ENCODE measurements at regions not wholly inside any gene's neighbourhood (a gene's known extent, or its start where the extent isn't known, plus 50 kb on each side); places are given as distances from the start of the nearest gene placed in this dataset.

- ATAC-seq (ENCODE audit: low read depth) (no peak), DNase-seq (no peak)
- CTCF ChIA-PET, result no interaction called here
- no peak overlapping the region for H3K4me3 Mint-ChIP-seq
- no peak overlapping the region for H3K27ac Mint-ChIP-seq
- H3K4me1 Mint-ChIP-seq, result no peaks in the 10 kb centered on the region
- POLR2A ChIA-PET, result no interaction called here
- peaks cover 4% of the 10 kb centered on the region for H3K9me3 Mint-ChIP-seq
- TF ChIP-seq CTCF (IDR thresholded peaks at IDR 0.05), result no peak
- H3K36me3 Mint-ChIP-seq (ENCODE audit: low read depth), result no peaks in the 10 kb centered on the region
- intact Hi-C loops (cut with micrococcal nuclease), result no loop called here
- H3K27me3 Mint-ChIP-seq, result peaks cover 12% of the 10 kb centered on the region
These were observed 62.4 kb upstream of the MYEOV start for GRCh38 chr11:69231466-69232018.

GRCh38 chr11:69232821-69233743 lies 60.9 kb upstream of the MYEOV start:
- Mint-ChIP-seq H3K27me3 (peaks cover 1% of the 10 kb centered on the region), H3K9me3 (no peaks in the 10 kb centered on the region), H3K27ac (no peak overlapping the region), H3K36me3 (ENCODE audit: low read depth) (no peaks in the 10 kb centered on the region), H3K4me3 (no peak overlapping the region), H3K4me1 (no peaks in the 10 kb centered on the region)
- ATAC-seq (ENCODE audit: low read depth), result no peak
- DNase-seq, result no peak
- no peak for TF ChIP-seq CTCF (IDR thresholded peaks at IDR 0.05)
- ChIA-PET CTCF (no interaction called here), POLR2A (no interaction called here)
- intact Hi-C loops (cut with micrococcal nuclease), result no loop called here

DNA sequence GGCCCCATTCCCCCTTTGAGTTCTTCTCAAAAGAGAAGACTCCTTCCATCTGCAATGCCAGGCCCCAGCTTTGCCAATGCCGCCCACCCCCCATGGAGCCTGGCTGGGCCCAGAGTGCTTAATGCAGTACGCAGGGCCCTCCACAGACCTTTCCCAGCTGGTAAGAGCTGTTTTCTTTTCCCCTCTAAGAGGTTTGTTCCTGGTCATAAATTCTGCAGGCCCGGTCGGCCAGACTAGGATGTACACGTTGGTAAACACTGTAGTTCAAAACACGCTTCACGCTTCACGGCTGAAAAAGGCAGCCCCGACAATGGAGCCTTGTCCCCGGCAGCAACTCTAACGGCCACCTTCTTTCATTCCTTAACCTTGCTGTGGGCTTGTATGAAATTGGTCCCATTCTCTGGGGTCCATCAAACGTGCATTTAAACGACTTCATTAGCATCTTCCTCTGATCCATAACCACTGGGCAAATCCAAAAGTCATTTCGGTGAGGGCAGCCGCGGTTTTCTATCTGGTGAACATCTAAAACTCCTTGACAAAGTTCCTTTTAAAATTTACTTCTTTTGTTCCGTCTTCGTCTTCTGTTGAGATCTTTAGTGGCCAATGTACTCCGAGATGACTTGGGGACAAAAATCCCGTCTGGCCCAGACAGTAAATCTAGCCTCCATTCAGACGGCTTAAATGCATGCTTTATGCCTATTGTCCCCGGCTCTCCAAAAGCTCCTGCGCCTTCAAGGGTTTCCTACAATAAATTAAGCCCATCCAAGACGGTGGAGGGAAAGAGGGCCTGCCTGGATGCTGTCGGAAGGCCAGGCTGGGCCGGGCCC lies 60.0 kb upstream of the MYEOV start:
- ATAC-seq (ENCODE audit: low read depth) (no peak), DNase-seq (no peak)
- intact Hi-C loops (cut with micrococcal nuclease), result no loop called here
- H3K9me3 Mint-ChIP-seq, result no peaks in the 10 kb centered on the region
- H3K4me1 Mint-ChIP-seq, result no peaks in the 10 kb centered on the region
- H3K27me3 Mint-ChIP-seq, result peaks cover 2% of the 10 kb centered on the region
- TF ChIP-seq CTCF (IDR thresholded peaks at IDR 0.05), result no peak
- H3K27ac Mint-ChIP-seq, result no peak overlapping the region
- no peak overlapping the region for H3K4me3 Mint-ChIP-seq
- CTCF ChIA-PET, result no interaction called here
- H3K36me3 Mint-ChIP-seq (ENCODE audit: low read depth), result no peaks in the 10 kb centered on the region
- POLR2A ChIA-PET, result no interaction called here

GRCh38 chr11:69234740-69235710 lies 58.9 kb upstream of the MYEOV start:
- ChIA-PET CTCF (no interaction called here), POLR2A (no interaction called here)
- no peak for ATAC-seq (ENCODE audit: low read depth)
- Mint-ChIP-seq H3K9me3 (no peaks in the 10 kb centered on the region), H3K27me3 (peaks cover 2% of the 10 kb centered on the region), H3K4me3 (no peak overlapping the region), H3K36me3 (ENCODE audit: low read depth) (no peaks in the 10 kb centered on the region), H3K27ac (no peak overlapping the region), H3K4me1 (no peaks in the 10 kb centered on the region)
- intact Hi-C loops (cut with micrococcal nuclease), result no loop called here
- DNase-seq, result no peak
- TF ChIP-seq CTCF (IDR thresholded peaks at IDR 0.05), result no peak
